SK-N-SH treated with all-trans-retinoic acid at 6 μM for 48 hours (cell line): ENCODE measurements at regions not wholly inside any gene's neighbourhood (a gene's known extent, or its start where the extent isn't known, plus 50 kb on each side); places are given as distances from the start of the nearest gene placed in this dataset.

Source experiments
- ATAC-seq: fragments of 200-7000 bp; cut with Tn5 transposase; 3 replicates; pipeline ENCODE4 v1.9.1; 2020; ENCODE audit warnings: mild to moderate bottlenecking, moderate library complexity
- ARNTL ChIP-seq: fragments of 450-650 bp; formaldehyde crosslinking; IDR thresholded peaks from 2 replicates; pipeline ENCODE4 v1.5.0; 2020; ENCODE audit warnings: low read depth, mild to moderate bottlenecking, moderate library complexity, borderline replicate concordance
- CSDC2 ChIP-seq: fragments of 250-450 bp; sonication (Bioruptor Pico); IDR thresholded peaks from 2 replicates; pipeline ENCODE4 v1.5.0; 2020; ENCODE audit warnings: mild to moderate bottlenecking, moderate library complexity
- ESRRG ChIP-seq: fragments of 250-450 bp; sonication (Bioruptor Pico); IDR thresholded peaks from 2 replicates; pipeline ENCODE4 v1.6.1; 2021; ENCODE audit warnings: mild to moderate bottlenecking
- GLIS3 ChIP-seq: fragments of 250-450 bp; sonication (Bioruptor Pico); IDR thresholded peaks from 2 replicates; pipeline ENCODE4 v1.5.0; 2020; ENCODE audit warnings: mild to moderate bottlenecking, moderate library complexity
- ISL1 ChIP-seq: fragments of 250-450 bp; sonication (Bioruptor Pico); IDR thresholded peaks from 2 replicates; pipeline ENCODE4 v2.1.2; 2022; ENCODE audit warnings: mild to moderate bottlenecking, moderate library complexity
- OSR1 ChIP-seq: fragments of 250-450 bp; sonication (Bioruptor Pico); IDR thresholded peaks from 2 replicates; pipeline ENCODE4 v1.8.0; 2022; ENCODE audit warnings: moderate library complexity, mild to moderate bottlenecking, inconsistent platforms
- PATZ1 ChIP-seq: fragments of 250-450 bp; sonication (Bioruptor Pico); IDR thresholded peaks from 2 replicates; pipeline ENCODE4 v1.8.0; 2020; ENCODE audit warnings: mild to moderate bottlenecking, moderate library complexity, borderline replicate concordance
- PPARA ChIP-seq: fragments of 250-450 bp; sonication (Bioruptor Pico); IDR thresholded peaks from 2 replicates; pipeline ENCODE4 v1.5.0; 2020; ENCODE audit warnings: mild to moderate bottlenecking, borderline replicate concordance
- RARB ChIP-seq: fragments of 250-450 bp; sonication (Bioruptor Pico); IDR thresholded peaks from 2 replicates; pipeline ENCODE4 v1.8.0; 2021; ENCODE audit warnings: mild to moderate bottlenecking, moderate library complexity
- TCF4 ChIP-seq: fragments of 250-450 bp; sonication (Bioruptor Pico); IDR thresholded peaks from 2 replicates; pipeline ENCODE4 v1.8.0; 2021; ENCODE audit warnings: mild to moderate bottlenecking, moderate library complexity, borderline replicate concordance
- TOX ChIP-seq: fragments of 250-450 bp; sonication (Bioruptor Pico); IDR thresholded peaks from 2 replicates; pipeline ENCODE4 v1.8.0; 2021; ENCODE audit warnings: mild to moderate bottlenecking, moderate library complexity, borderline replicate concordance
- ZC3H10 ChIP-seq: fragments of 250-450 bp; sonication (Bioruptor Pico); IDR thresholded peaks from 2 replicates; pipeline ENCODE4 v1.5.1; 2021; ENCODE audit warnings: mild to moderate bottlenecking, moderate library complexity
- ZFP3 ChIP-seq: fragments of 250-450 bp; sonication (Bioruptor Pico); IDR thresholded peaks from 2 replicates; pipeline ENCODE4 v1.5.0; 2020; ENCODE audit warnings: mild to moderate bottlenecking, moderate library complexity
- ZNF565 ChIP-seq: fragments of 450-650 bp; formaldehyde crosslinking; conservative IDR thresholded peaks from 2 replicates; pipeline ENCODE4 v1.5.0; 2020; ENCODE audit warnings: low read depth, mild to moderate bottlenecking, moderate library complexity
- ZNF70 ChIP-seq: fragments of 450-650 bp; formaldehyde crosslinking; IDR thresholded peaks from 2 replicates; pipeline ENCODE4 v1.5.0; 2020; ENCODE audit warnings: mild to moderate bottlenecking, moderate library complexity
- TF ChIP-seq, protein P1 (sequence below): fragments of 250-450 bp; sonication (Bioruptor Pico); IDR thresholded peaks from 2 replicates; pipeline ENCODE4 v1.5.0; 2020; ENCODE audit warnings: mild to moderate bottlenecking, moderate library complexity
- TF ChIP-seq, protein P2 (sequence below): fragments of 250-450 bp; sonication (Bioruptor Pico); IDR thresholded peaks from 2 replicates; pipeline ENCODE4 v1.5.1; 2021; ENCODE audit warnings: mild to moderate bottlenecking, moderate library complexity
- TF ChIP-seq, protein P3 (sequence below): fragments of 250-450 bp; sonication (Bioruptor Pico); IDR thresholded peaks from 2 replicates; pipeline ENCODE4 v1.8.0; 2021; ENCODE audit warnings: low read depth, mild to moderate bottlenecking, moderate library complexity, borderline replicate concordance

DNA sequence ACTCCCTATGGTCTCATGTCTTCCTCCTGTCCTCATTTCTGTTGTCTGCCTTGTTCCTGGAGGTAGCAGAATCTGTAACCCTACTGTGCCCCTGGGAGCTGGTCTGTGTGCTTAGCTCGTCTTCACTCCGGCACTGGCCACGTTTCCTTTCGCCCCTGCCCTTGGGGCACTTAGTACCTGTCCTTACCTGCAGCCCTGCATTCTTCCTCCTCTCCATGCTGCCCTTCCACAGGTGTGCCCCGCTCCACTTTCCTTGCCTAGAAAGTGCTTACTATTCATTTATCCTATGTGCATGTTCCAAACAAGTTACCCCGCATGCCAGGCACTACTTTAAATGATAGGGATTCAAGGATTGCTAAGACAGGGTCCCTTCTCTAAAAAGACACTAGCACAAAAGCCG, 199.9 kb upstream of the ZMIZ1 start (continued):
- TF ChIP-seq, protein P1, sequence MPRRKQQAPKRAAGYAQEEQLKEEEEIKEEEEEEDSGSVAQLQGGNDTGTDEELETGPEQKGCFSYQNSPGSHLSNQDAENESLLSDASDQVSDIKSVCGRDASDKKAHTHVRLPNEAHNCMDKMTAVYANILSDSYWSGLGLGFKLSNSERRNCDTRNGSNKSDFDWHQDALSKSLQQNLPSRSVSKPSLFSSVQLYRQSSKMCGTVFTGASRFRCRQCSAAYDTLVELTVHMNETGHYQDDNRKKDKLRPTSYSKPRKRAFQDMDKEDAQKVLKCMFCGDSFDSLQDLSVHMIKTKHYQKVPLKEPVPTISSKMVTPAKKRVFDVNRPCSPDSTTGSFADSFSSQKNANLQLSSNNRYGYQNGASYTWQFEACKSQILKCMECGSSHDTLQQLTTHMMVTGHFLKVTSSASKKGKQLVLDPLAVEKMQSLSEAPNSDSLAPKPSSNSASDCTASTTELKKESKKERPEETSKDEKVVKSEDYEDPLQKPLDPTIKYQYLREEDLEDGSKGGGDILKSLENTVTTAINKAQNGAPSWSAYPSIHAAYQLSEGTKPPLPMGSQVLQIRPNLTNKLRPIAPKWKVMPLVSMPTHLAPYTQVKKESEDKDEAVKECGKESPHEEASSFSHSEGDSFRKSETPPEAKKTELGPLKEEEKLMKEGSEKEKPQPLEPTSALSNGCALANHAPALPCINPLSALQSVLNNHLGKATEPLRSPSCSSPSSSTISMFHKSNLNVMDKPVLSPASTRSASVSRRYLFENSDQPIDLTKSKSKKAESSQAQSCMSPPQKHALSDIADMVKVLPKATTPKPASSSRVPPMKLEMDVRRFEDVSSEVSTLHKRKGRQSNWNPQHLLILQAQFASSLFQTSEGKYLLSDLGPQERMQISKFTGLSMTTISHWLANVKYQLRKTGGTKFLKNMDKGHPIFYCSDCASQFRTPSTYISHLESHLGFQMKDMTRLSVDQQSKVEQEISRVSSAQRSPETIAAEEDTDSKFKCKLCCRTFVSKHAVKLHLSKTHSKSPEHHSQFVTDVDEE (CRISPR knock-in tag): no peak
- no peak for TF ChIP-seq CSDC2 (CRISPR knock-in tag)
- TF ChIP-seq, all 23 proteins: peak for 0

- no peak for ATAC-seq
- TF ChIP-seq, protein P2, sequence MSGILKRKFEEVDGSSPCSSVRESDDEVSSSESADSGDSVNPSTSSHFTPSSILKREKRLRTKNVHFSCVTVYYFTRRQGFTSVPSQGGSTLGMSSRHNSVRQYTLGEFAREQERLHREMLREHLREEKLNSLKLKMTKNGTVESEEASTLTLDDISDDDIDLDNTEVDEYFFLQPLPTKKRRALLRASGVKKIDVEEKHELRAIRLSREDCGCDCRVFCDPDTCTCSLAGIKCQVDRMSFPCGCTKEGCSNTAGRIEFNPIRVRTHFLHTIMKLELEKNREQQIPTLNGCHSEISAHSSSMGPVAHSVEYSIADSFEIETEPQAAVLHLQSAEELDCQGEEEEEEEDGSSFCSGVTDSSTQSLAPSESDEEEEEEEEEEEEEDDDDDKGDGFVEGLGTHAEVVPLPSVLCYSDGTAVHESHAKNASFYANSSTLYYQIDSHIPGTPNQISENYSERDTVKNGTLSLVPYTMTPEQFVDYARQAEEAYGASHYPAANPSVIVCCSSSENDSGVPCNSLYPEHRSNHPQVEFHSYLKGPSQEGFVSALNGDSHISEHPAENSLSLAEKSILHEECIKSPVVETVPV (CRISPR knock-in tag): no peak
- TF ChIP-seq ZC3H10: no peak
- no peak for TF ChIP-seq TCF4 (CRISPR knock-in tag)
- TF ChIP-seq PPARA (CRISPR knock-in tag): no peak
- TF ChIP-seq OSR1 (CRISPR knock-in tag): no peak
- TF ChIP-seq ARNTL (CRISPR knock-in tag): no peak
- TF ChIP-seq TOX: no peak
- no peak for TF ChIP-seq PATZ1 (CRISPR knock-in tag)
- no peak for TF ChIP-seq ESRRG (CRISPR knock-in tag)
- TF ChIP-seq CSDC2 (CRISPR knock-in tag): no peak
- no peak for TF ChIP-seq ZFP3
- TF ChIP-seq, protein P3, sequence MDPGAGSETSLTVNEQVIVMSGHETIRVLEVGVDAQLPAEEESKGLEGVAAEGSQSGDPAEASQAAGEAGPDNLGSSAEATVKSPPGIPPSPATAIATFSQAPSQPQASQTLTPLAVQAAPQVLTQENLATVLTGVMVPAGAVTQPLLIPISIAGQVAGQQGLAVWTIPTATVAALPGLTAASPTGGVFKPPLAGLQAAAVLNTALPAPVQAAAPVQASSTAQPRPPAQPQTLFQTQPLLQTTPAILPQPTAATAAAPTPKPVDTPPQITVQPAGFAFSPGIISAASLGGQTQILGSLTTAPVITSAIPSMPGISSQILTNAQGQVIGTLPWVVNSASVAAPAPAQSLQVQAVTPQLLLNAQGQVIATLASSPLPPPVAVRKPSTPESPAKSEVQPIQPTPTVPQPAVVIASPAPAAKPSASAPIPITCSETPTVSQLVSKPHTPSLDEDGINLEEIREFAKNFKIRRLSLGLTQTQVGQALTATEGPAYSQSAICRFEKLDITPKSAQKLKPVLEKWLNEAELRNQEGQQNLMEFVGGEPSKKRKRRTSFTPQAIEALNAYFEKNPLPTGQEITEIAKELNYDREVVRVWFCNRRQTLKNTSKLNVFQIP (CRISPR knock-in tag): no peak
- TF ChIP-seq ISL1 (CRISPR knock-in tag): no peak
- TF ChIP-seq ZNF565 (CRISPR knock-in tag): no peak
Observed at GRCh38 chr10:78869508-78870454, 199.0 kb upstream of the ZMIZ1 start.

DNA sequence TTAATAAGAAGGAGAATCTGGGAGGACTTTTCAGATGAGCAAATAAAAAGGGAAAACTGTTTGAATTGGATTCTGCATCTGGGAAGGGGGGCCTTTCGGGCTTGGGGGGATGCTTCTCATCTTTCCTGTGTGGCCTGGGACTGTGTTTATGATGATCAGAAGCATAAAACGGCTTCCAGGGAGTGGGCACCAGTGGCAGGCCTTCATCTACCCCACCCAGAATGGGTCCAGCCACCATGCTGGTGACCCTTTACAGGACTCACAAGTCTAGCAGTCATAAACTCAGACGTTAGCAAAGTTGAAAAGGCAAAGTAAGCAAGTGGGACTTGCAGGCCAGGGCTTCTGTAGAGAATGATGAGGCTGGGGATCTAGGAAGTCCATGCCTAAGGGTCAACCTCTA, 198.3 kb upstream of the ZMIZ1 start:
- ATAC-seq: no peak
- TF ChIP-seq, protein P2 (CRISPR knock-in tag): no peak
- TF ChIP-seq ARNTL (CRISPR knock-in tag) (no peak), TOX (no peak), RARB (CRISPR knock-in tag) (no peak), OSR1 (CRISPR knock-in tag) (no peak), TCF4 (CRISPR knock-in tag) (no peak), ESRRG (CRISPR knock-in tag) (no peak), ZFP3 (no peak), ZC3H10 (no peak)
- TF ChIP-seq, all 23 proteins: peak for 0

GRCh38 chr10:78871796-78872195, 197.0 kb upstream of the ZMIZ1 start:
- no peak for ATAC-seq
- TF ChIP-seq ZFP3 (no peak), GLIS3 (no peak), ZNF70 (no peak)
